ENCODE measurements at regions not wholly inside any gene's neighbourhood (a gene's known extent, or its start where the extent isn't known, plus 50 kb on each side); places are given as distances from the start of the nearest gene placed in this dataset.

DNA sequence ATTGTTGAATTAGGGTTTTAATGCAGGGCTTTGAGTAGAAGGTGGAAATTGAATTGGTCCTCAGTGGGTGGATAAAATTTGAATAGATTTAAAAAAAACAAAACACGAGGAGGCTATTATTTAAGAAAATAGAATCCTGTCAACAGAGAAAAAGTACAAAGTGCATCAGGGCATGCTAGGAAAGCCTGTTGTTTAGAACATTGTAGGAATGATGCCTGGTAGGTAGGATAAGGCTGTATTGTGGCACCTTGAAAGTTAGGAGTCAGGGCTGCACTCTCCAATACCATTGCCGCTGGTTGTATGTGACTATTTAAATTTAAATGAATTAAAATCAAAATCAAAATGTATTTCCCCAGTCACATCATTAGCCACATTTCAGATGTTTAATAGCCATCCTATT, 363.9 kb downstream of the UTRN start:
- Mint-ChIP-seq H3K27me3 (ENCODE audit: low read depth) (no peaks in the 10 kb centered on the region), H3K27ac (peak overlapping the region; percentile 42), H3K36me3 (peaks cover 5% of the 10 kb centered on the region), H3K4me3 (no peak overlapping the region), H3K4me1 (peaks cover 72% of the 10 kb centered on the region), H3K9me3 (peaks cover 5% of the 10 kb centered on the region)
- no peak for ATAC-seq
- CTCF ChIA-PET, result no interaction called here
- no peak for DNase-seq (ENCODE audit: low spot score)
- TF ChIP-seq ZNF121 (CRISPR knock-in tag; IDR thresholded peaks at IDR 0.05) (no peak), EMX1 (CRISPR knock-in tag; IDR thresholded peaks at IDR 0.05) (no peak), ZNF138 (CRISPR knock-in tag; conservative IDR thresholded peaks at IDR 0.05) (no peak), ZNF671 (CRISPR knock-in tag; IDR thresholded peaks at IDR 0.05) (no peak), GABPB1 (CRISPR knock-in tag; IDR thresholded peaks at IDR 0.05) (no peak), ZNF416 (CRISPR knock-in tag; IDR thresholded peaks at IDR 0.05) (no peak), IRF2 (CRISPR knock-in tag; IDR thresholded peaks at IDR 0.05; ENCODE audit: borderline replicate concordance, low read depth) (no peak), GTF2I (CRISPR knock-in tag; conservative IDR thresholded peaks at IDR 0.05) (no peak), KAT7 (CRISPR knock-in tag; IDR thresholded peaks at IDR 0.05; ENCODE audit: borderline replicate concordance) (no peak)
- TF ChIP-seq, protein P1, sequence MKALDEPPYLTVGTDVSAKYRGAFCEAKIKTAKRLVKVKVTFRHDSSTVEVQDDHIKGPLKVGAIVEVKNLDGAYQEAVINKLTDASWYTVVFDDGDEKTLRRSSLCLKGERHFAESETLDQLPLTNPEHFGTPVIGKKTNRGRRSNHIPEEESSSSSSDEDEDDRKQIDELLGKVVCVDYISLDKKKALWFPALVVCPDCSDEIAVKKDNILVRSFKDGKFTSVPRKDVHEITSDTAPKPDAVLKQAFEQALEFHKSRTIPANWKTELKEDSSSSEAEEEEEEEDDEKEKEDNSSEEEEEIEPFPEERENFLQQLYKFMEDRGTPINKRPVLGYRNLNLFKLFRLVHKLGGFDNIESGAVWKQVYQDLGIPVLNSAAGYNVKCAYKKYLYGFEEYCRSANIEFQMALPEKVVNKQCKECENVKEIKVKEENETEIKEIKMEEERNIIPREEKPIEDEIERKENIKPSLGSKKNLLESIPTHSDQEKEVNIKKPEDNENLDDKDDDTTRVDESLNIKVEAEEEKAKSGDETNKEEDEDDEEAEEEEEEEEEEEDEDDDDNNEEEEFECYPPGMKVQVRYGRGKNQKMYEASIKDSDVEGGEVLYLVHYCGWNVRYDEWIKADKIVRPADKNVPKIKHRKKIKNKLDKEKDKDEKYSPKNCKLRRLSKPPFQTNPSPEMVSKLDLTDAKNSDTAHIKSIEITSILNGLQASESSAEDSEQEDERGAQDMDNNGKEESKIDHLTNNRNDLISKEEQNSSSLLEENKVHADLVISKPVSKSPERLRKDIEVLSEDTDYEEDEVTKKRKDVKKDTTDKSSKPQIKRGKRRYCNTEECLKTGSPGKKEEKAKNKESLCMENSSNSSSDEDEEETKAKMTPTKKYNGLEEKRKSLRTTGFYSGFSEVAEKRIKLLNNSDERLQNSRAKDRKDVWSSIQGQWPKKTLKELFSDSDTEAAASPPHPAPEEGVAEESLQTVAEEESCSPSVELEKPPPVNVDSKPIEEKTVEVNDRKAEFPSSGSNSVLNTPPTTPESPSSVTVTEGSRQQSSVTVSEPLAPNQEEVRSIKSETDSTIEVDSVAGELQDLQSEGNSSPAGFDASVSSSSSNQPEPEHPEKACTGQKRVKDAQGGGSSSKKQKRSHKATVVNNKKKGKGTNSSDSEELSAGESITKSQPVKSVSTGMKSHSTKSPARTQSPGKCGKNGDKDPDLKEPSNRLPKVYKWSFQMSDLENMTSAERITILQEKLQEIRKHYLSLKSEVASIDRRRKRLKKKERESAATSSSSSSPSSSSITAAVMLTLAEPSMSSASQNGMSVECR (CRISPR knock-in tag; IDR thresholded peaks at IDR 0.05; ENCODE audit: borderline replicate concordance), result no peak
- TF ChIP-seq, protein P2, sequence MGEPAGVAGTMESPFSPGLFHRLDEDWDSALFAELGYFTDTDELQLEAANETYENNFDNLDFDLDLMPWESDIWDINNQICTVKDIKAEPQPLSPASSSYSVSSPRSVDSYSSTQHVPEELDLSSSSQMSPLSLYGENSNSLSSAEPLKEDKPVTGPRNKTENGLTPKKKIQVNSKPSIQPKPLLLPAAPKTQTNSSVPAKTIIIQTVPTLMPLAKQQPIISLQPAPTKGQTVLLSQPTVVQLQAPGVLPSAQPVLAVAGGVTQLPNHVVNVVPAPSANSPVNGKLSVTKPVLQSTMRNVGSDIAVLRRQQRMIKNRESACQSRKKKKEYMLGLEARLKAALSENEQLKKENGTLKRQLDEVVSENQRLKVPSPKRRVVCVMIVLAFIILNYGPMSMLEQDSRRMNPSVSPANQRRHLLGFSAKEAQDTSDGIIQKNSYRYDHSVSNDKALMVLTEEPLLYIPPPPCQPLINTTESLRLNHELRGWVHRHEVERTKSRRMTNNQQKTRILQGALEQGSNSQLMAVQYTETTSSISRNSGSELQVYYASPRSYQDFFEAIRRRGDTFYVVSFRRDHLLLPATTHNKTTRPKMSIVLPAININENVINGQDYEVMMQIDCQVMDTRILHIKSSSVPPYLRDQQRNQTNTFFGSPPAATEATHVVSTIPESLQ (CRISPR knock-in tag; IDR thresholded peaks at IDR 0.05), result no peak
- TF ChIP-seq, protein P3, sequence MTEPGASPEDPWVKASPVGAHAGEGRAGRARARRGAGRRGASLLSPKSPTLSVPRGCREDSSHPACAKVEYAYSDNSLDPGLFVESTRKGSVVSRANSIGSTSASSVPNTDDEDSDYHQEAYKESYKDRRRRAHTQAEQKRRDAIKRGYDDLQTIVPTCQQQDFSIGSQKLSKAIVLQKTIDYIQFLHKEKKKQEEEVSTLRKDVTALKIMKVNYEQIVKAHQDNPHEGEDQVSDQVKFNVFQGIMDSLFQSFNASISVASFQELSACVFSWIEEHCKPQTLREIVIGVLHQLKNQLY (CRISPR knock-in tag; IDR thresholded peaks at IDR 0.05), result no peak
- TF ChIP-seq, protein P4, sequence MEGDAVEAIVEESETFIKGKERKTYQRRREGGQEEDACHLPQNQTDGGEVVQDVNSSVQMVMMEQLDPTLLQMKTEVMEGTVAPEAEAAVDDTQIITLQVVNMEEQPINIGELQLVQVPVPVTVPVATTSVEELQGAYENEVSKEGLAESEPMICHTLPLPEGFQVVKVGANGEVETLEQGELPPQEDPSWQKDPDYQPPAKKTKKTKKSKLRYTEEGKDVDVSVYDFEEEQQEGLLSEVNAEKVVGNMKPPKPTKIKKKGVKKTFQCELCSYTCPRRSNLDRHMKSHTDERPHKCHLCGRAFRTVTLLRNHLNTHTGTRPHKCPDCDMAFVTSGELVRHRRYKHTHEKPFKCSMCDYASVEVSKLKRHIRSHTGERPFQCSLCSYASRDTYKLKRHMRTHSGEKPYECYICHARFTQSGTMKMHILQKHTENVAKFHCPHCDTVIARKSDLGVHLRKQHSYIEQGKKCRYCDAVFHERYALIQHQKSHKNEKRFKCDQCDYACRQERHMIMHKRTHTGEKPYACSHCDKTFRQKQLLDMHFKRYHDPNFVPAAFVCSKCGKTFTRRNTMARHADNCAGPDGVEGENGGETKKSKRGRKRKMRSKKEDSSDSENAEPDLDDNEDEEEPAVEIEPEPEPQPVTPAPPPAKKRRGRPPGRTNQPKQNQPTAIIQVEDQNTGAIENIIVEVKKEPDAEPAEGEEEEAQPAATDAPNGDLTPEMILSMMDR (IDR thresholded peaks at IDR 0.05), result no peak
- TF ChIP-seq, protein P5, sequence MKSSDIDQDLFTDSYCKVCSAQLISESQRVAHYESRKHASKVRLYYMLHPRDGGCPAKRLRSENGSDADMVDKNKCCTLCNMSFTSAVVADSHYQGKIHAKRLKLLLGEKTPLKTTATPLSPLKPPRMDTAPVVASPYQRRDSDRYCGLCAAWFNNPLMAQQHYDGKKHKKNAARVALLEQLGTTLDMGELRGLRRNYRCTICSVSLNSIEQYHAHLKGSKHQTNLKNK (CRISPR knock-in tag; IDR thresholded peaks at IDR 0.05), result no peak
- POLR2A ChIA-PET, result interaction anchor here (1.6 kb wide), 1 partner anchor 10 kb away, joined by 3 read pairs; no protein-coding TSS in a partner anchor

DNA sequence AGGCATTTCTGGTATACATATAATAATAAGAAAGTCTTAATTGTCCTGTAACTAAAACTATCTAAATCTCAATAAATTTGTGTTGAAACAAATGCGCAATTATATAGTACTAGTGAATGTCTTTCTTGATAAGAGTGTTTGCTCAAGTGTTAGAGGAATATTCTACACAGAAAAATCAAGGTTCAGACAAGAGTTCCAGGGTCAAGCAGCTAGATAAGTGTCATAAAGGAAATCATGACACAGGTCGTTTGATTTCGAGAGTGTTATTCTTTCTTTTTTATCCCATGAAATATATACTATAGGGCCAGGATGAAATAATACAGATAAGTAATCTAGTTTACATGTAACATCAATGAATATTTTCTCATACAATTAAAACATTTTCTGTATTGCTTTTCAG, 366.1 kb downstream of the UTRN start:
- H3K4me3 Mint-ChIP-seq, result no peak overlapping the region
- no peak overlapping the region for H3K27ac Mint-ChIP-seq
- H3K4me1 Mint-ChIP-seq, result peaks cover 75% of the 10 kb centered on the region
- H3K36me3 Mint-ChIP-seq, result peaks cover 5% of the 10 kb centered on the region
- H3K27me3 Mint-ChIP-seq (ENCODE audit: low read depth), result no peaks in the 10 kb centered on the region
- peaks cover 5% of the 10 kb centered on the region for H3K9me3 Mint-ChIP-seq
- CTCF ChIA-PET, result no interaction called here
- DNase-seq (ENCODE audit: low spot score) (no peak), ATAC-seq (no peak)
- TF ChIP-seq, protein P5 (CRISPR knock-in tag; IDR thresholded peaks at IDR 0.05), result no peak
- TF ChIP-seq ZNF232 (CRISPR knock-in tag; IDR thresholded peaks at IDR 0.05), result no peak
- TF ChIP-seq NFYB (CRISPR knock-in tag; conservative IDR thresholded peaks at IDR 0.05; ENCODE audit: low read depth), result no peak
- TF ChIP-seq FOXK1 (CRISPR knock-in tag; IDR thresholded peaks at IDR 0.05), result no peak
- POLR2A ChIA-PET, result no interaction called here

All from WTC11 (cell line).